ENCODE measurements at regions not wholly inside any gene's neighbourhood (a gene's known extent, or its start where the extent isn't known, plus 50 kb on each side); places are given as distances from the start of the nearest gene placed in this dataset.

DNA sequence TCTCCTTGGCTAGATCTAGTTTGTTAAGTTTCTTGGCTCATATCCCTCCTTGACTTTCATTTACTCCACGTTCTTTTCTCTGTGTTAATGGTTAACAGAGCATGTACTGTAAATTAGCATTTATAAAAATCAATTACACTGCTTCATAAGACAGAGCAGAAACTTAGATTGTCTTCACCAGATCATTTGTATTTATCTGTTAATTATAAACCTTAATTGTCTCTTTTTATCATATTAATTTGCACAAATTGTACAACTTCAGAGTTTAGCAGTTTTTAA lies 221.2 kb upstream of the EGLN3 start:
- TF ChIP-seq POLR2A (IDR thresholded peaks at IDR 0.05) (no peak), POLR2AphosphoS5 (IDR thresholded peaks at IDR 0.05) (no peak), EP300 (IDR thresholded peaks at IDR 0.05) (no peak)
- TF ChIP-seq, protein P1, sequence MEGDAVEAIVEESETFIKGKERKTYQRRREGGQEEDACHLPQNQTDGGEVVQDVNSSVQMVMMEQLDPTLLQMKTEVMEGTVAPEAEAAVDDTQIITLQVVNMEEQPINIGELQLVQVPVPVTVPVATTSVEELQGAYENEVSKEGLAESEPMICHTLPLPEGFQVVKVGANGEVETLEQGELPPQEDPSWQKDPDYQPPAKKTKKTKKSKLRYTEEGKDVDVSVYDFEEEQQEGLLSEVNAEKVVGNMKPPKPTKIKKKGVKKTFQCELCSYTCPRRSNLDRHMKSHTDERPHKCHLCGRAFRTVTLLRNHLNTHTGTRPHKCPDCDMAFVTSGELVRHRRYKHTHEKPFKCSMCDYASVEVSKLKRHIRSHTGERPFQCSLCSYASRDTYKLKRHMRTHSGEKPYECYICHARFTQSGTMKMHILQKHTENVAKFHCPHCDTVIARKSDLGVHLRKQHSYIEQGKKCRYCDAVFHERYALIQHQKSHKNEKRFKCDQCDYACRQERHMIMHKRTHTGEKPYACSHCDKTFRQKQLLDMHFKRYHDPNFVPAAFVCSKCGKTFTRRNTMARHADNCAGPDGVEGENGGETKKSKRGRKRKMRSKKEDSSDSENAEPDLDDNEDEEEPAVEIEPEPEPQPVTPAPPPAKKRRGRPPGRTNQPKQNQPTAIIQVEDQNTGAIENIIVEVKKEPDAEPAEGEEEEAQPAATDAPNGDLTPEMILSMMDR (IDR thresholded peaks at IDR 0.05): no peak
- Histone ChIP-seq H3K36me3 (no peaks in the 10 kb centered on the region), H3K4me3 (no peak overlapping the region), H3K4me1 (peaks cover 0 to 35% (median 16%) of the 10 kb centered on the region in 3 donors), H3K27me3 (no peaks in the 10 kb centered on the region), H3K9me3 (no peaks in the 10 kb centered on the region), H3K27ac (no peak overlapping the region)
- 17 to 29% methylated on average over 1 of the region's 1 CpG for WGBS, 2 donors (ENCODE audit: low coverage in 1 of 2)
- no peak for ATAC-seq

DNA sequence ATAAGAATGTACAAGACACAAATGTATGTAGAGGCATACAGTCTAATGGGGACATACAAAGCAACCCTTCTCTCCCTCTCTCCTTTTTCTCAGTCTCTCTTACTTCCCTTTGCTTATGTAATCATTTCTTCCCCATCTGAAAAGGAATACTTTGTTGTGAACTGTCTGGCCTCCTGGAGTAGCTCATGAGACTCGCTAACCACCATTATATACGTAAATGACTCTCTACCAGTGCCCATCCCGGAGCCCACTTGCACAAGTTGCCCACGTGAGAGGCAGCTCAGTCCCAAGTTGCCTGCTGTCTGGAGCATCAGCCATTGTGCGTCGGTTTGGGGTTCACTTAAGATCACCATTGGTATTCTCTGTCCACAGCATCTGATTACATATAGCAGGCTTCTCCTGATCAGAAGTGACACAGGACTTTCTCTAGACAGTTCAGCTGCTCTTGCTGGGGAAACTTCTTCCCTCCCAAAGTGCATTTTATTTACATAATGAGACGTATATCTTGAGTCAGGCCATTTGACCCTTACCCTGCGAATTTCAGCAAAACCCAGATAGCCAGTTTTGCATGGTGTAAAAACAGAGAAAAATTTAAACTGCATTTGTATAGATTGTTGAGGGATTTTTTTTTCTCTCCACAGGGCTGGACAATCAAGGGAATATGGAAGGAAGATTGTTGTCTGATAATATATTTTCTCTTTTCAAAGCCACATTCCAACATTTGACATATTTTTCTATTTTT lies 220.7 kb upstream of the EGLN3 start:
- Histone ChIP-seq H3K36me3 (no peaks in the 10 kb centered on the region), H3K27ac (no peak overlapping the region), H3K4me1 (peaks cover 0 to 35% (median 16%) of the 10 kb centered on the region in 3 donors), H3K4me3 (no peak overlapping the region), H3K27me3 (no peaks in the 10 kb centered on the region), H3K9me3 (no peaks in the 10 kb centered on the region)
- TF ChIP-seq, protein P1 (IDR thresholded peaks at IDR 0.05): no peak
- no peak for TF ChIP-seq POLR2AphosphoS5 (IDR thresholded peaks at IDR 0.05)
- TF ChIP-seq EP300 (IDR thresholded peaks at IDR 0.05): no peak
- TF ChIP-seq POLR2A (IDR thresholded peaks at IDR 0.05): no peak
- WGBS, 2 donors (ENCODE audit: low coverage in 1 of 2): 82 to 90% methylated on average over 5 to 8 of the region's 8 CpGs
- no peak for ATAC-seq

DNA sequence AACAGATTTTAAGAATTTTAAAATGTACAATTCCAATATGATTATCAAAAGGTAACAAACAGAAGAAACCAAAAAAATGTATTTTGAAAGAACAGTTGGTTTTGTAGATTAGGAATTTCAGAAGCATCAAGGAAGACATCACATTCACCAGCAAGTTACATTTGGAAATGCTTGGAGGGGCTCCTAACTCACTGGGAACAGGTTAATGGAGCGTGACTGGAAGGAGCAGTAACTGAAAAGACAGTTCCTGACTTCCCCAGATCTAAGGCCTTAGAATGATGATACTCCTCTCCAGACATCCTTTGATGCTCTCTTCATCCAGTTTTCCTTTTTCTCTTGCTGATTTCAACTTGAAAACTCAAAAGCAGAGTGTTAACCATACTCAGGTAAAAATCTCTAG lies 220.0 kb upstream of the EGLN3 start:
- TF ChIP-seq, protein P1 (IDR thresholded peaks at IDR 0.05): no peak
- TF ChIP-seq POLR2AphosphoS5 (IDR thresholded peaks at IDR 0.05) (no peak), POLR2A (IDR thresholded peaks at IDR 0.05) (no peak), EP300 (IDR thresholded peaks at IDR 0.05) (no peak)
- Histone ChIP-seq H3K4me1 (peaks cover 0 to 35% (median 16%) of the 10 kb centered on the region in 3 donors), H3K4me3 (no peak overlapping the region), H3K27me3 (no peaks in the 10 kb centered on the region), H3K9me3 (no peaks in the 10 kb centered on the region), H3K36me3 (no peaks in the 10 kb centered on the region), H3K27ac (no peak overlapping the region)
- no peak for ATAC-seq
- 100% methylated on average over 1 of the region's 1 CpG for WGBS, 2 donors (ENCODE audit: low coverage in 1 of 2)

DNA sequence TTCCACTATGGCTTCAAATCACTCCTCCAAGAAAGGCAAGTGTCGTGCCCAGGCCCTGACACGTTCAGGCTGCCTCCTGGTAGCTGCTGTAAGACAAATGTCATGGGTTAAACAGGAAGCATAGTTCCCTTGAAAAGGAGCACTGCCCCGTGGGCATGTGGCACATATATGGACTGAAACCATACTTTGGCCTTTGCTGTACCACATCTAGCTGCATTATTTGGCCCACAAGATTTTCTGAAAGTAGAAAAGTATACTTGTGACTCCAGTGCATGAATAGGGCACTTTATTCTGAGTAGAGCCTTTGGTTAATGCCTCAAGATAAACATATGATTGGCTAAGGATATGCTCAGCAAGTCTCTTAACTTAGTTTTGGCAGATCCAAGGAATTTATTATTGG lies 218.7 kb upstream of the EGLN3 start:
- no peaks in the 10 kb centered on the region for H3K27me3 ChIP-seq
- no peak overlapping the region for H3K27ac ChIP-seq
- ATAC-seq: no peak
- WGBS, 2 donors (ENCODE audit: low coverage in 1 of 2): 45 to 60% methylated on average over 2 to 3 of the region's 3 CpGs
- TF ChIP-seq EP300 (IDR thresholded peaks at IDR 0.05) (no peak), POLR2A (IDR thresholded peaks at IDR 0.05) (no peak), POLR2AphosphoS5 (IDR thresholded peaks at IDR 0.05) (no peak)
- TF ChIP-seq, protein P1 (IDR thresholded peaks at IDR 0.05): no peak
- H3K36me3 ChIP-seq: no peaks in the 10 kb centered on the region
- no peaks in the 10 kb centered on the region for H3K9me3 ChIP-seq
- peaks cover 0 to 35% (median 16%) of the 10 kb centered on the region in 3 donors for H3K4me1 ChIP-seq
- H3K4me3 ChIP-seq: no peak overlapping the region

DNA sequence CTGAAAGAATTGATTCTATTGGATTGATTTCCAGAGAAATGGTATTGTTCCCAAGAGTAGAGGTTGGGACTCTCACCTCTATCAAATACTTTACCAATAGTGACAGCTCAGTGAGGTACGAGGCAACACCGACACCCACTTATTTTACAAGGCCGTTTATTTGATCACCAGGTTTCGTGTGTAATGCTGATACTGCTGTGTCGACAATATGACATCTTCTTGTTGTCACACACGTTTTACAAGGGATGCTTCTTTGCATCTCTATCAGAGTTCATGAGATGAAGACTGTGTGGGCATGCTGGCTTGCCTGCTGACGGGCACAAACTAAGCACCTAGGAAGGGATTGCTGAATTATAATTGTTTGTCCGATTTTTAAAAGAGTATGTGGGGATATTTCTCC lies 217.8 kb upstream of the EGLN3 start:
- no peak for ATAC-seq
- H3K27ac ChIP-seq: no peak overlapping the region
- H3K36me3 ChIP-seq: no peaks in the 10 kb centered on the region
- H3K4me1 ChIP-seq: peaks cover 0 to 35% (median 16%) of the 10 kb centered on the region in 3 donors
- no peaks in the 10 kb centered on the region for H3K27me3 ChIP-seq
- WGBS, 2 donors (ENCODE audit: low coverage in 1 of 2): 77 to 82% methylated on average over 7 to 8 of the region's 8 CpGs
- H3K9me3 ChIP-seq: no peaks in the 10 kb centered on the region
- no peak overlapping the region for H3K4me3 ChIP-seq
- TF ChIP-seq, protein P1 (IDR thresholded peaks at IDR 0.05): no peak
- TF ChIP-seq EP300 (IDR thresholded peaks at IDR 0.05): no peak
- TF ChIP-seq POLR2A (IDR thresholded peaks at IDR 0.05): no peak
- no peak for TF ChIP-seq POLR2AphosphoS5 (IDR thresholded peaks at IDR 0.05)
